Erythroblast (primary cell): ENCODE measurements at regions not wholly inside any gene's neighbourhood (a gene's known extent, or its start where the extent isn't known, plus 50 kb on each side); places are given as distances from the start of the nearest gene placed in this dataset.

Experiments
- GATA1 ChIP-seq: IDR thresholded peaks from 2 replicates; pipeline ENCODE4 v1.6.1; 2011; ENCODE audit warnings: low read depth, mild to moderate bottlenecking, control low read depth, low read length, moderate library complexity
- POLR2A ChIP-seq: IDR thresholded peaks from 2 replicates; pipeline ENCODE4 v1.6.1; 2011; ENCODE audit warnings: mild to moderate bottlenecking, low read length

- TF ChIP-seq POLR2A, result no peak
- no peak for TF ChIP-seq GATA1
Observed at GRCh38 chr10:34017281-34017680, 682.8 kb upstream of the NRP1 start.
